GM21367 (cell line): ENCODE measurements at regions not wholly inside any gene's neighbourhood (a gene's known extent, or its start where the extent isn't known, plus 50 kb on each side); places are given as distances from the start of the nearest gene placed in this dataset.
"Not testable (repeated sequence)": the region's sequence is repeated elsewhere in the genome, so short reads cannot be mapped to it uniquely, and the experiment has no call there.

Experiments
- ATAC-seq: cut with Tn5 transposase; IDR thresholded peaks from one replicate; pipeline ENCODE4 v1.9.1; 2021; ENCODE audit not compliant: unreplicated experiment

DNA sequence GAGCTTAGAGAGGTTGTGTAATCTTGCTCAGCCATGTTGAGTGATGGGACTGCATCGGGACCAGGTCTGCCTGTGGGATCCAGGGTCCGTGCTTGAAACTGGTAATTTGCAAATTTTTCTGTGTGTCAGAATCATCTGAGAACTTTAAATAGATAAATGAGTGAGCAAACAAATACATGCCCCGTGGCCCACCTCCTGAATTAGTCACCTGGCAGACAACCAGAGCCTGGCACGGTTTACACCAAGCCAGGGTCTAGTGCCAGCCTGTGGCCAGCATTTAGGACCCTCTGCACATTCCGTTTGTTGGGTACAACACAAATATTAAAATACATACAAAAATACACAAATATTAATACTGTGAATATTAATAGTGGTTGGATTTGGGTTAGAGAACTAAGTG, 90.6 kb upstream of the STOX2 start:
- no peak for ATAC-seq

DNA sequence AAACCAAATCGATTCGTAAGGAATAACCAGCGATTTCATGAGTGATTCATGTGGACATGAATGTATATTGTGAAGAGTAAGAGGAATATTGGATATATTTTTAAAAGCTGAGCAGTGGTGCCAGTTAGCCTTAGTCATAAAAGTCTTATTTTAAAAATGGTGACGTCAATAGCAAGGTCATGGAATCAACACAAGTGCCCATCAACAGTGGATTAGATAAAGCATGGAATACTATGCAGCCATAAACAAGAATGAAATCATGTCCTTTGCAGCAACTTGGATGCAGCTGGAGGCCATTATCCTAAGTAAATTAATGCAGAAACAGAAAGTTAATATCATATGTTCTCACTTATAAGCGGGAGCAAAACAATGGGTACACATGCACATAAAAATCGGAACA, 89.0 kb upstream of the STOX2 start:
- no peak for ATAC-seq

DNA sequence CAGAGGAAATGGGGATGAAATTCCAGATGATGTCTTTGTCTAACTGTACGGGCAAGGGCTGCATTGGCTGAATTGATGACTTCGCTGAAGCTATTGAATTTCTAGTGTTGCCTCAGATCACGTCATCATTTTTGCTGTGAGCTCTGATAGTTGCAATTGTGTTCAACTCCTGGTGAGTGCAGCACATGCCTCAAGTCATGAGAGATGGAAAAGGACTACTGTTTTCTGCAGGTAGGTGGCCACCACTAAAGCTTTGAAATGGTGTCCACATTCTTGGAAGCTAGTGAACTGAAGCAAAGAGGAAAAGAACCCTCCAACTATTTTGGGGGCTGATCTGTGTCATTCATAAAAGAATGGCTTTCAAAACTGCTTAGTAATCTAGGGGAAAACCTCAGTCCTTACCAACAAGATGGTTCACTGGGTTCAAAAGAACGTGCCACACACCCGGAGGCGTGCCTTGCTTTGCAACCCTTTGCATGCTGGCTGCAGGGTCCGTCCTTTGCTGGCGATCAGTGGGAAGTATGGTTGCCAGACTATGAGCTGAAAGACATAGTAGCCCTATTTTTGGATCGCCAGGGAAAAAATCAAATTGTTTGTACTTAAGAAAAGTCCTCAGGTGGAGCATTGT, 88.1 kb upstream of the STOX2 start:
- no peak for ATAC-seq

DNA sequence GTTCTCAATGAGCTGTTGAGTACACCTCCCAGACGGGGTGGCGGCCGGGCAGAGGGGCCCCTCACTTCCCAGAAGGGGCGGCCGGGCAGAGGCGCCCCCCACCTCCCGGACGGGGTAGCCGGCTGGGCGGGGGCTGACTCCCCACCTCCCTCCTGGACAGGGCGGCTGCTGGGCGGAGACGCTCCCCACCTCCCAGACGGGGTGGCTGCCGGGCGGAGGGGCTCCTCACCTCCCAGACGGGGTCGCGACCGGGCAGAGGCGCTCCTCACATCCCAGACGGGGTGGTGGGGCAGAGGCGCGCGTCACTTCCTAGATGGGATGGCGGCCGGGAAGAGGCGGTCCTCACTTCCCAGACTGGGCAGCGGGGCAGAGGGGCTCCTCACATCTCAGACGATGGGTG, 86.5 kb upstream of the STOX2 start:
- not testable (repeated sequence) for ATAC-seq

DNA sequence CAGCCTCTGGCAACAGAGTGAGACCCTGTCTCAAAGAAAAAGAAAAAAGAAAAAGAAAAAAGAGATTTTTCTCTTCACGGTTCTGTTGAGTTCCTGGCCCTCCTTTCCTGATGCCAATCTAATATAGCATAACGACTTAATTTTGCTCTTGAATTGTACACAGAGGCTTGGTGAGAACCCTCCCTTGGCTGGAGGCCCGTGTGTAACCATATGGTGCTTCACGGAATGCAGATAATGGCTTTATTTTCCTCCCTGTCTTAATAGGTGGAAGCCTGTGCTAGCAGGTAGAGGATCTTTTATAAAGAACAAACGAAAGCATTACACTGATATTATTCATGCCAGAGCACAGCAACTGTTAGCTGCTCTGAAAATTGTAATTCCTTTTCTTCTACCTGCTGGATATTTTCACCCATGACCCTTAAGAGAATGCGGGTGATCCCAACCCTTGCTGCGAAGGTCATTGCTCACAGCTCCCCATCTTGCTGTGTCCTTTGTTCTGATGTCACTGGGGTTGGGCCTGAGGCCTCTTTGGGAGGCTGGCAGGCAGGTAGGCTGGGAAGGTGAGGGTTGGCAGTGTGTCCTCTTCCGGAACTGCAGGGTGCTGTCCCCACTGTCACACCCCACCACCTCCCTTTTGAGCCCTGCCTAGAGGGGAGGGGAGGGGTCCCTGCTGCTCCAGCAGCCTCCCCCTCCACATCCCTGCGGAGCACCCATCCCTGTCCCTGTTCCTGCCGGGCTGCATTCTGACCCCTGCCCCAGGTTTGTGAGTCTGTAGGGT, 83.8 kb upstream of the STOX2 start:
- no peak for ATAC-seq

DNA sequence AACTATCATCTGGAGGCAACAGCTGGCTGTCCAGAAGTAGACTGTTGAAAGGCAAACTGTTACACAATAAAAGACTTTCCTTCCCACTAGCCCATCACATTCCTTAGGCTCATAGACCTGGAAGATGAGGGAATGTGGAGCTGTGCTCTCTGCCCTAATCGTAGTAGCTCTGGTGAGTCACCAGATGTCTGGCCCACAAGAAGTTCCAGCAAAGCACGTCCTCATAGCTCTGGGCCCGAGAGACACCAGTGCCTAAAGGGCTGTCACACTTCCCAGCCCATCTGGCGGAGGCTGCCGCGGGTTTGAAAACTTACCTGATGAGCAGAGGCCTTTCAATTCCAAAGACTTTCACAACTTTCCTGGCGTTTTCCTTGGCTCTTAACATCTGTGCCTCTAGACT, 81.7 kb upstream of the STOX2 start:
- no peak for ATAC-seq

DNA sequence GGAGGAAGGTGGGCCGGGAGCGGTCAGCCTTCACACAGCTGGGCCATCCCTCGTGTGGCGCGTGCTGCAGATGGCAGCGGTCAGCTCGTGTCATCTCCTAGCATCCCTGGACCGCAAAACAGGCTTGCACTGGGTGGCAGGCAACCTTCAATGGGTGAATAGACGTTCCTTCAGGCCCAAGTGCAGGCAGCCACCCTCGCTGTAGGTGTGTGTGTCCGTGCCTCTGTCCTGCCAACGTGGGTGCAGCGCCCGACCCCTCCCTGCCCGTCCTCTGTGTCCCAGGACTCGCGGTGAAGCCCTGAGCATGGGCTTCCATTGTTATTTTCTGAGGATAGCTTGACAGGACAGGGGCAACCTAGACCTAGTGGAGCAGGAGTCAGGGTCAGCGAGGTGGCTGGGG, 79.8 kb upstream of the STOX2 start:
- ATAC-seq = no peak

DNA sequence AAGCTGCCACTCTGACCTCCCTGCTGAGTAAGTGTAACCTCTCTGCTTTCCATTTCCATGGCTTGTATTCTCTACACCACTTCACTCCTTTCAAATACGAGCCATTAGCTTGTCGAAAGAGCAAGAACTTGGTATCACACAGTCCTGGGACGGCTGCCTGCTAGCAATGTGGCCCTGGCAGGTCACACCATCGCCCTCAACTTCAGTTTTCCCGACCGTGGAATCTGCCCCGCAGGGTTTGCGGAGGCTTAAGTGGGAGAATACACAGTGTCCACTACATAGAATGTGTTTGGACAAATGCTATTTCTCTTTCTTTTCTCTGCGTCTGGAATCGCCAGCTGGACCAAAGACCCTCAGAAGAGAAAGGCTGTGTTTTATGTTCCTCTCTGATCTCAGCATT, 78.6 kb upstream of the STOX2 start:
- no peak for ATAC-seq

DNA sequence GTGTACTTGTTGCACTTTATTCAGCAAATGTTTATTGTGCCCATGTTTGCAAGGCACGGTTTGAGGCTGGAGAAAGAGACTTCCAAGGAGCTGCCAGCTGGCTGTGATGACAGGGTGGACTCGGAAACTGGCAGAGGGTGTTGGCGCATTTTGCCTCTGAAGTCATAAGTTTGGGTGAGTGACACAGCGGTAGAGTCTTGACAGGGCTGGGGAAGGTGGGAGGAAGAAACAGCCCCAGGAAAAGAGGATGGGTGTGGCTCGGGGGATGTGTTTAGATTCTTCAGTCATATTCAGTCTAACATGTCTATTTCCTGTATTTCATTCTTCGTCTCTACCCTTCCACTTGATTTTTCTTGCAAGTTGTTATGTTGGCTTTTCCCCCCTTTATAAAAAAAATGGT, 77.0 kb upstream of the STOX2 start:
- ATAC-seq = no peak

DNA sequence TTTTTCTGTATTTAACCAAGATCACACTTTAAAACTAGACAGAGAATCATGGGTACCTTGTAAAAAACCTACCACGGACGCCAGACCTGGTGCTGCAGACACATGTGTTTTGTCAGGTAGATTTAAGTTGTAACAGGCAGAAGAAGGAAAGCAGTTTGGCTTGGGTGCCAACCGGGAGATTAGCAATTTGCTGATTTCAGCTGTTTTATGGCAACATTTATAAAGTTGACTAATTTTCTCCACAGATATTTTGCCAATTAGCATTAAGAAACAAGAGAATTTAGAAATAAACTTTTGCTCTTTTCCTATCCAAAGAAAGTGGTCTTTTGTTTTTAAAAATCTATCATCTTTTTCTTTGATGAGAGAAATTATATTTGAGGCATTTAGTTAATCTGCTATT, 76.3 kb upstream of the STOX2 start:
- no peak for ATAC-seq

DNA sequence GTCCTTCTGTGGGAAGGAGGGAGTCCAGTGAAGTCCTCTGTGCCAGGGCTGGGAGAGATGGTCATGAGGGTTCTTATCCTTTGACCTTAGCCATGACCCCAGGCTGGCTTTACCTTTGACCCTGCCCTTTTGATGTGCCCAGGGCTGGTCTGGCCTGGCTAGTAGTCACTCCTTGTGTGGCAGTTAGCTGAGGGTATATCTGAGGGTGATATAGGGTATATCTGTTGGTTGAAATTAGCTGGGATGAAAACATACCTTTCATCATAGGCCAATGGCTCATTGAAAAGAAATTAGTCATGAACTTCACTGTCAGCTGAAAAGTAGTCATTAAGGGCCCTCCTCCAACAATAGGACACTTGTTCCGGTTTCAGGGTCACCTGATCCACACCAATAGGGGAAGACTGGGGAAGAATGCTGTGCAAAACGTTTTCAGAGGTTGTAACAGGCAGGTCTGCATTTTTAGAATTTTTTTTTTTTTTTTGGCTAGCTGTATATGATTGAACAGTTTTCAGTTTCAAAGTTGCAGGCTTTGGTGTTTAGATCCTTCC, 74.6 kb upstream of the STOX2 start:
- ATAC-seq = no peak

DNA sequence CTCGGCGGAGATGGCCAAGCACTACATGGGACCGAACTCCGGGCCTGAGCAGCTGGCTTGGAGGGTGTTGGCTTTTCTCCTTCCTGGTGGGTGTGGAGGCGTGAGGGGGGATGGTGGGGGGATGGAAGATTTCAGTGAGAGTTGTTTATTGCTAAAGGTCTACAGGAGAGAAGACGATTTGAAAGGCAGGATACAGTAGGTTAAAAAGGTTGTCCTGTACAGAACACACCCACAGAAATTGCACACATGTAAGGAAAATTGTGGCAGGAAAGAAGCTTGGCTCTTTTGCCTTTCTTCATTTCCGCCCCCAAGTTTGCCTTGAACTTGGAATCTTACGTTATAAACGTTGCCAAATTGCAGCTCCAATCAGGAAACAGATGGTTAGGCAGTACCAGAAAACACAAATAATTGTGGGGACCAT, 74.1 kb upstream of the STOX2 start:
- ATAC-seq = no peak

DNA sequence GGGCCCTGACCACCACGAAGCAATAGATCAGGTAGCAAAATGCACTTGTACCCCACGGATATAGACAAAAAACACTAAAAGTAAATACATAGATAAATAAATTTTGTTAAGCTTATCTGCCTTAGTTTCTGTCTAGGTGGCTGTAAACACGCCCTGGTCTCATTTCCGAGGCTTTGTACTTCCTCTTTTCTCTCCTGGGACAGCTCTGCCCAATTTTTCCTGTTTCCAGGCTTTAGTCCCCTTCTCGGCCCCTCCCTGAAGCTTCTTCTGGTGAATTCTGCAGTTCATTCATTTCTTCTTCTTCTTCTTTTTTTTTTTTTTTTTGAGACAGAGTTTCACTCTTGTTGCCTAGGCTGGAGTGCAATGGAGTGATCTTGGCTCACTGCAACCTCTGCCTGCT, 73.4 kb upstream of the STOX2 start:
- ATAC-seq = no peak

DNA sequence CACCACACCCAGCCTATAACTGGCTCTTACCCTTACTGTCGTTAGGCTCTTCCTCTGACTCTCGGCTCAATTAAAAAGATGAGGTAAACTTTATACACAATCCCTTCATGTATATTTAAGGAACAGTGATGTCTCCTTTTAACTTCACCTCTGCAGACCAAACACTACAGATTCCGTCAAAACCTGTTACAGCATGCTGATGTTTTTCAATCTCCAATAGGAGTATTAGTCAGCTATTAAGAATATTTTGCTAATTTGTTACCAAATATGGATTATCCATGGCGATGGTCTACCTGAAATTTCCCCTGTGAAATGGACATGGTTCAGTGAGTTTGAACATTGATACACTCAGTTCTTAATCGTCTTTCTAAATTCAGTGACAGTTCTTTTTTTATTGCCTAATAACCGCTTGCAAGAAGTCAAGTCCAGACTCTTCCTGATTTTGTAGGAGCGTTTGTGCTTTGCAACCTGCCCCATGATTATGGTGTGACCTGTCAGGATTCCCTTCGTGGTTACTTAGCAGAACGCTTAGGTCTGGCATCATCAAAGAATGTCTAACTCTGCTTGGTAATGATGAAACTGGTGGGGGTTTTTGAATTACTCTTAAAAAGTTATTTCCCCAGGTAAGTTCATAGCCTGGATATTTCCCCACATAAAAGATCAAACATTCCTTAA, 72.2 kb upstream of the STOX2 start:
- ATAC-seq = no peak

DNA sequence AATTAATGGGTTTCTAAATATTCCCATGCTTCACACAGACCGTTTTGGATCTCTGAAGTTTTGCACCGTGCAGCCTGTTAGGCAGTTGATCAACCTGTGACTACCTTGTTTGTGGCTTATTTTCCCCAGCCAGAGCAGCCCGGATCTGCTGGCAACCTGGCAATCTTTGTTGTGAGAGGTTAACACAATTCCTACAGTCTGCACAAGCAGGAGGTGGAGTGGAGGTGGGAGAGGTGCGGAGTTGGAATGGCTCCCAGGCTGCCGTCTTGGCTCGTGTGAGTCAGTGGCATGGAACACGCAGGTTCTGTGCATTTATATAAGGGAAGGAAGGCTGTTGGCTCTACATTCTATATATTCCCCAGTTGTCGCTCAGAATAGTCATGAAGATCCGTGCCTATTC, 70.9 kb upstream of the STOX2 start:
- ATAC-seq = no peak

DNA sequence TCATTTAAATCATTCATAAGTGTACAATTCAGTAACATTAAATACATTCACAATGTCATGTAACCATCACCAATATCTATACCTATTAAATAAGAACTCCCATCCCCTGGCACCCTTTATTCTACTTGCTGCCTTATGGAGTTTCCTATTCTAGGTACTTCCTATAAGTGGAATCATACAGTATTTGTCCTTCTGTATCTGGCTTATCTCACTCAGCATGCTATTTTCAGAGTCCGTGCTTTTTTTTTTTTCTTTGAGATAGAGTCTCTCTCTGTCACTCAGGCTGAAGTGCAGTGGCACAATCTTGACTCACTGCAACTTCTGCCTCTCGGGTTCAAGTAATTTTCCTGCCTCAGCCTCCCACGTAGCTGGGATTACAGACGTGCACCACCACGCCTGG, 67.9 kb upstream of the STOX2 start:
- no peak for ATAC-seq

DNA sequence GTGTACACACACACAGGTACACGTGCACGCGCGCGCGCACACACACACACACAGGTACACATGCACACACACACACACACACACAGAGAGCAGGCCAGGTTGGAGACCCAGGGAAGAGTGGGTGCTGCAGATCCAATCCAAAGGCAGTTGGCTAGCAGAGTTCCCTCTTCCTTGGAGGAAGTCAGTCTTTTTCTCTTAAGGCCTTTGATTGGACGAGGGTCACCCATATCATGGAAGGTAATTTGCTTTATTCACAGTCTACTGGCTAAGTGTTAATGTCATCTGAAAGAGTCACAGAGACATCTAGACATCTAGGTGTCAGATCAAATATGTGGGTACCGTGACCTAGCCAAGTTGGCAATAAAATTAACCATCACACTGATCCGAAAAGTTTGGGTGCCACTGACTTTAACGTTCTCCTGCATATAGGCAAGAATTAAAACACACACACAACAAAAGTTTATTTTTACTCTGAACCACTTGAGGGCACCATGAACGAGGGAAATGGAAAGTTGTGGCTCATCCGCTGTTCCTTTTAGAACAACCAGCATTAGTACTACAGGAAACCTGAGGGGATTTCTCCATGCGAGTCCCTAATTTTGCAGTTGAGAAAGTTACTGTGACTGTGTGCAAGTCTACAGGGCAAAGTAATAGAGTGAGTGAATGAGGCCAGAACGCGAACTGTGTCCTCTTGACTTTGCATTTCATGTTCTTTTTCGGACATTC, 66.0 kb upstream of the STOX2 start:
- no peak for ATAC-seq

DNA sequence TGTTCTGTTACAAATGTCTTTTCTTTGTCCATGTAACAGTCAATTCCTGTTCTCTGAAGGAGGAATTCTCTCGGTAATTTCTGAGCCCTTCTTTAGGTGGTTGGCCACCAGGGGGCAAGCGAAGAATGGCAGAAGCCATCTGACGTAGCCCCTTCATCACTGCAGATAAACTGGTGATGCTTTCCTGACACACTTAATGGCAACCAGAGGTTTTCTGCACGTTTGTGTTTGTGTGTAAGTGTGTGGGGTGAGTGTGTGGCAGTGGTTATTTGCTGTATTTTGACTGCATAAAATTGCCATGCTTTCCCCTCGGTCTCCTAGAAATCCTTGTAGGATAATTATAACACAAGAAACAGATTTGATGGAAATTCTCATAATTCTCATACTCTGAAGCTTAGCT, 64.8 kb upstream of the STOX2 start:
- peak; percentile 77 for ATAC-seq

DNA sequence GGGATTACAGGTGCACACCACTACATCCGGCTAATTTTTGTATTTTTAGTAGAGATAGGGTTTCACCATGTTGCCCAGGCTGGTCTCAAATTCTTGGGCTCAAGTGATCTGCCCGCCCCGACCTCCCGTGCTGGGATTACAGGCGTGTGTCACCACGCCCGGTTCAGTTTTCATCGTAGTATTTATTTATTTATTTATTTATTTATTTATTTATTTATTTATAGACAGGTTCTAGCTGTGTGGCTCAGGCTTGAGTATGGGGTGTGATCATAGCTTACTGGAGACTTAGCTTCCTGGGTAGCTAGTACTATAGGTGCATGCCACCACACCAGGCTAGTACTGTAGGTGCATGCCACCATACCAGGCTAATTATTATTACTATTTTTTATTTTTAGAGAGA, 64.1 kb upstream of the STOX2 start:
- no peak for ATAC-seq

DNA sequence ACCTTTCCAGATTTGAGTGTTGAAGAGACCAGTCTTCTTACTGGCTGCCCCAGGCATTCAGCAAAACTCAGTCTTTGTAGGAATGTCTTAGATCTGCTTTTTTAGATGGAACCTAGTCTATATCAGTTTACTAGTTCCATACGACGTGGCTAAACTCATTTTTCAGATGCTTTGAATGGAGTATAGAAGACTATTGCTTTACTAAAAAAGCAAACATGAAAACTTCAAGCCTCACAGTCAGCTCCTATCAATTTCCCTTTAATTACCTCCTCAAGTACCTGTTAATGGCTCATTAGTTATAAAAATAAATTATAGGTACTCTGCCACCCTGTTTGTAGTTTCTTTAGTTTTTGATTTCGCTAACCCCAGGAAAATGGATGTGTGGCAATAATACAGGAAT, 63.0 kb upstream of the STOX2 start:
- no peak for ATAC-seq

DNA sequence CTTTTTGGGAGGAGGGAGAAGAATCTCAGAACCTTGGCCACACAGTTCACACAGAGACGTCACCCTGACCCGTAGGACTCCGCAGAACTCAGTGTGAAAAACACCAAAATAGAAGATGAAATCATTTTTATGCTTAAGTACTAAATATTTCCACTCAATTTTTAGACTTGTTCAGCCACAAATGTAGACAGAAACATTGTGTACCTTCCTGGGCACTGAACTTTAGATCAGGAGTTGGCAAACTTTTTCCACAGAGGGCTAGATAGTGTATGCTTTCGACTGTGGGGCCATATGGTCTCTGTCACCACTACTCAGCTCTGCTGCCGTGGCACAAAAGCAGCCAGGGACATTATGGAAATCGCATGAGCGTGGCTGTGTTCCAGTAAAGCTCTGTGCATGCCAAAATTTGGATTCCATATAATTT, 61.8 kb upstream of the STOX2 start:
- ATAC-seq = no peak
